HepG2 (cell line): ENCODE measurements at regions not wholly inside any gene's neighbourhood (a gene's known extent, or its start where the extent isn't known, plus 50 kb on each side); places are given as distances from the start of the nearest gene placed in this dataset.

Experiments used
- ATAC-seq: fragments of 200-7000 bp; cut with Tn5 transposase; 3 replicates; pipeline ENCODE4 v1.9.1; 2020; ENCODE audit warnings: mild to moderate bottlenecking, moderate library complexity
- BruUV-seq: library from RNA; stranded (reverse); fragments of 400-500 nt; replicated peaks from 2 replicates; lab custom pipeline; 2021; lab: Mats Ljungman, UMichigan
- CTCF ChIA-PET: fragments of 300-600 bp; formaldehyde crosslinking; extraction: SDS; loops from one replicate; lab custom pipeline; 2021; ENCODE audit warnings: low total read pairs, inconsistent platforms, low intra/inter-chr PET ratio; lab: Yijun Ruan, JAX
- POLR2A ChIA-PET: fragments of 350-600 bp; sonication (Branson Sonifier 250); formaldehyde crosslinking; loops from one replicate; lab custom pipeline; 2020; ENCODE audit warnings: antibody characterized with exemption, inconsistent platforms; lab: Yijun Ruan, JAX
- DNase-seq: peaks from one replicate; pipeline ENCODE4 v3.0.0-alpha.2; 2015; ENCODE audit warnings: low spot score
- FAIRE-seq: peaks from 3 replicates; lab custom pipeline; 2011; peaks lifted over from hg19 to GRCh38; lab: Jason Lieb, UNC
- H2AFZ ChIP-seq: one replicate; pipeline ENCODE4 v1.6.1; 2011; ENCODE audit warnings: low read length, inconsistent platforms
- H3K27ac ChIP-seq: fragments of 300-600 bp; 3 replicates; pipeline ENCODE4 v1.8.0; 2011; ENCODE audit warnings: mixed run types, mild to moderate bottlenecking, mixed read lengths, low read length, inconsistent platforms; ENCODE audit not compliant: insufficient read depth; ENCODE audit errors: extremely low read length
- H3K27me3 ChIP-seq, 2 experiments: fragments of 200-600 bp in 1 of 2; 2 replicates in 1 of 2; 3 replicates in 1 of 2; pipeline versions ENCODE4 v1.6.0 to v1.8.0; 2011; ENCODE audit warnings: low read length in 2 of 2, mild to moderate bottlenecking in 2 of 2, moderate library complexity in 2 of 2, inconsistent platforms in 1 of 2; ENCODE audit not compliant: insufficient read depth in 2 of 2, control insufficient read depth in 1 of 2
- H3K36me3 ChIP-seq, 2 experiments: fragments of 200-600 bp in 1 of 2; replicated peaks in 1 of 2; 2 replicates in 1 of 2; 3 replicates in 1 of 2; pipeline versions ENCODE4 v1.5.1 to v1.8.0; 2011; ENCODE audit warnings: low read length in 2 of 2, inconsistent platforms in 1 of 2; ENCODE audit not compliant: insufficient read depth in 2 of 2, control insufficient read depth in 1 of 2
- H3K4me1 ChIP-seq: 2 replicates; pipeline ENCODE4 v1.5.1; 2012; ENCODE audit warnings: low read length, inconsistent platforms; ENCODE audit not compliant: insufficient read depth
- H3K4me2 ChIP-seq: 2 replicates; pipeline ENCODE4 v1.6.0; 2011; ENCODE audit warnings: low read depth, low read length, inconsistent platforms
- H3K4me3 ChIP-seq, 3 experiments: fragments of 200-600 bp in 1 of 3; sonication (generic), shearing (Covaris generic) in 1 of 3; replicated peaks in 1 of 3; 2 replicates each; pipeline ENCODE4 v1.5.1; 2011 to 2016; ENCODE audit warnings: low read length in 3 of 3, inconsistent platforms in 2 of 3, low read depth in 2 of 3, mild to moderate bottlenecking in 2 of 3, control low read depth in 1 of 3, mixed read lengths in 1 of 3; ENCODE audit not compliant: insufficient read depth in 1 of 3
- H3K79me2 ChIP-seq: one replicate; pipeline ENCODE4 v1.6.1; 2011; ENCODE audit warnings: low read length, inconsistent platforms; ENCODE audit not compliant: insufficient read depth
- H3K9ac ChIP-seq: 2 replicates; pipeline ENCODE4 v1.6.0; 2011; ENCODE audit warnings: mild to moderate bottlenecking, low read depth, low read length, inconsistent platforms; ENCODE audit not compliant: insufficient read depth
- H3K9me3 ChIP-seq: 2 replicates; pipeline ENCODE4 v1.5.1; 2012; ENCODE audit warnings: mild to moderate bottlenecking, low read length
- H4K20me1 ChIP-seq: 2 replicates; pipeline ENCODE4 v1.6.0; 2011; ENCODE audit warnings: inconsistent platforms, mild to moderate bottlenecking, low read length, moderate library complexity; ENCODE audit not compliant: insufficient read depth
- BCLAF1 ChIP-seq: fragments of 450-650 bp; IDR thresholded peaks from 2 replicates; pipeline ENCODE4 v1.6.1; 2017; ENCODE audit warnings: mild to moderate bottlenecking
- GTF3A ChIP-seq: sonication (generic); formaldehyde crosslinking; conservative IDR thresholded peaks from 2 replicates; pipeline ENCODE4 v1.4.0; 2020; ENCODE audit warnings: mild to moderate bottlenecking, missing genetic modification reagents
- NAIF1 ChIP-seq: sonication (generic); formaldehyde crosslinking; IDR thresholded peaks from 2 replicates; pipeline ENCODE4 v1.5.0; 2020; ENCODE audit warnings: mild to moderate bottlenecking, missing genetic modification reagents, borderline replicate concordance
- ZBTB34 ChIP-seq: sonication (generic); formaldehyde crosslinking; IDR thresholded peaks from 2 replicates; pipeline ENCODE4 v1.8.0; 2022; ENCODE audit warnings: mild to moderate bottlenecking, missing genetic modification reagents
- ZC3H4 ChIP-seq: sonication (generic); formaldehyde crosslinking; IDR thresholded peaks from 2 replicates; pipeline ENCODE4 v1.4.0; 2020; ENCODE audit warnings: missing genetic modification reagents, borderline replicate concordance
- ZNF136 ChIP-seq: sonication (generic); formaldehyde crosslinking; IDR thresholded peaks from 2 replicates; pipeline ENCODE4 v1.8.1; 2022; ENCODE audit warnings: low read depth, mild to moderate bottlenecking, moderate library complexity, missing genetic modification reagents
- ZNF317 ChIP-seq: sonication (generic); formaldehyde crosslinking; IDR thresholded peaks from 2 replicates; pipeline ENCODE4 v1.5.0; 2020; ENCODE audit warnings: mild to moderate bottlenecking, missing genetic modification reagents
- ZNF552 ChIP-seq: sonication (generic); formaldehyde crosslinking; IDR thresholded peaks from 2 replicates; pipeline ENCODE4 v1.9.0; 2022; ENCODE audit warnings: missing genetic modification reagents, mild to moderate bottlenecking, borderline replicate concordance
- ZNF724P ChIP-seq: sonication (generic); formaldehyde crosslinking; IDR thresholded peaks from 2 replicates; pipeline ENCODE4 v1.8.0; 2022; ENCODE audit warnings: missing genetic modification reagents, borderline replicate concordance
- ZNF761 ChIP-seq: sonication (generic); formaldehyde crosslinking; conservative IDR thresholded peaks from 2 replicates; pipeline ENCODE4 v1.4.0; 2020; ENCODE audit warnings: mild to moderate bottlenecking, missing genetic modification reagents
- ZNF777 ChIP-seq: sonication (generic); formaldehyde crosslinking; IDR thresholded peaks from 2 replicates; pipeline ENCODE4 v1.4.0; 2020; ENCODE audit warnings: missing genetic modification reagents
- WGBS: methylation state at CpG from one replicate; pipeline ENCODE4 v1.1.6; 2017; ENCODE audit warnings: low lambda C conversion rate; 5-methylcytosine and 5-hydroxymethylcytosine counted together
- in situ Hi-C: cut with HindIII; loops from 2 replicates; pipeline ENCODE4 v1.10.0; 2017; ENCODE audit warnings: low pct_unique_long_range_greater_than_20kb; ENCODE audit not compliant: extremely low pct_ligation_motif_present
- intact Hi-C: fragments of 100-400 bp; cut with micrococcal nuclease; formaldehyde crosslinking; loops from one replicate; pipeline ENCODE4 v1.10.0; 2022; ENCODE audit not compliant: unreplicated experiment

GRCh38 chr10:21263263-21263803 lies 262.1 kb downstream of the SKIDA1 start:
- CTCF ChIA-PET, result no interaction called here
- H3K4me2 ChIP-seq, result no peak overlapping the region
- no TSS peak for BruUV-seq
- H4K20me1 ChIP-seq, result no peaks in the 10 kb centered on the region
- WGBS, result 35% methylated on average over 12 of the region's 12 CpGs
- H3K27ac ChIP-seq, result no peak overlapping the region
- intact Hi-C loops (no loop called here), in situ Hi-C loops (no loop called here)
- 0 out of 5 replicates have a peak, but pooled peaks cover 0 to 13% of the 10 kb centered on the region in 2 experiments for H3K27me3 ChIP-seq
- TF ChIP-seq ZNF552, result no peak
- no peak for TF ChIP-seq ZNF136 (CRISPR knock-in tag)
- no peak for TF ChIP-seq ZNF761
- TF ChIP-seq ZNF777 (CRISPR knock-in tag), result no peak
- no peak for TF ChIP-seq GTF3A (CRISPR knock-in tag)
- TF ChIP-seq NAIF1 (CRISPR knock-in tag), result no peak
- TF ChIP-seq BCLAF1, result no peak
- TF ChIP-seq ZC3H4 (CRISPR knock-in tag), result no peak
- TF ChIP-seq ZNF317 (CRISPR knock-in tag), result no peak
- no peak for TF ChIP-seq ZBTB34
- TF ChIP-seq ZNF724P (CRISPR knock-in tag), result no peak
- H3K79me2 ChIP-seq, result no peaks in the 10 kb centered on the region
- DNase-seq (no peak), ATAC-seq (no peak), FAIRE-seq (no peak)
- H3K9ac ChIP-seq, result no peak overlapping the region
- no peaks in the 10 kb centered on the region for H3K4me1 ChIP-seq
- no peak overlapping the region for H3K4me3 ChIP-seq
- H3K36me3 ChIP-seq, result no peaks in the 10 kb centered on the region
- no peak overlapping the region for H2AFZ ChIP-seq
- POLR2A ChIA-PET, result no interaction called here
- no peaks in the 10 kb centered on the region for H3K9me3 ChIP-seq
